Suprapubic skin (tissue), 4 donors: ENCODE measurements at regions not wholly inside any gene's neighbourhood (a gene's known extent, or its start where the extent isn't known, plus 50 kb on each side); places are given as distances from the start of the nearest gene placed in this dataset.

Experiments
- CTCF ChIP-seq, 2 donors: fragments of 200-600 bp in 1 of 2; fragments of 450-650 bp in 1 of 2; sonication (generic) in 1 of 2; IDR thresholded peaks; one replicate each; pipeline ENCODE4 v1.5.1; 2016 to 2019; ENCODE audit warnings: antibody characterized with exemption in 2 of 2, mild to moderate bottlenecking in 1 of 2, moderate library complexity in 1 of 2
- EP300 ChIP-seq: sonication (generic); formaldehyde crosslinking; IDR thresholded peaks from one replicate; pipeline ENCODE4 v1.6.1; 2017; ENCODE audit warnings: antibody characterized with exemption
- POLR2A ChIP-seq, 2 donors: fragments of 450-650 bp; IDR thresholded peaks; one replicate each; pipeline ENCODE4 v1.6.1; 2017; ENCODE audit warnings: antibody characterized with exemption in 2 of 2, mild to moderate bottlenecking in 2 of 2, moderate library complexity in 2 of 2
- POLR2AphosphoS5 ChIP-seq, 3 donors: sonication (generic); formaldehyde crosslinking; IDR thresholded peaks; one replicate each; pipeline ENCODE4 v1.6.1; 2017; ENCODE audit warnings: antibody characterized with exemption in 3 of 3

- TF ChIP-seq EP300, result no peak
- TF ChIP-seq CTCF (IDR thresholded peaks at IDR 0.05), result no peak
- TF ChIP-seq POLR2AphosphoS5 (IDR thresholded peaks at IDR 0.05), result no peak
- no peak for TF ChIP-seq POLR2A (IDR thresholded peaks at IDR 0.05)
These were observed 1956.6 kb upstream of the DEFB115 start for GRCh38 chr20:29300579-29301551.
